Body of pancreas (tissue), 4 donors: ENCODE measurements at regions not wholly inside any gene's neighbourhood (a gene's known extent, or its start where the extent isn't known, plus 50 kb on each side); places are given as distances from the start of the nearest gene placed in this dataset.
A peak's percentile ranks its signal among the peaks of the same experiment; 100 is the strongest.

Source experiments
- ATAC-seq: fragments of 150-250 bp; one replicate; pipeline ENCODE4 v1.9.1; 2016
- DNase-seq, 4 donors: peaks; one replicate each; pipeline ENCODE4 v3.0.0-alpha.2; 2019
- H3K27ac ChIP-seq, 4 donors: fragments of 200-600 bp; sonication (generic); 1 replicate in 3 of 4; 2 replicates in 1 of 4; pipeline versions ENCODE4 v1.5.1 to v1.6.1; 2016 to 2019; ENCODE audit warnings: mild to moderate bottlenecking in 1 of 4, mixed read lengths in 1 of 4, moderate library complexity in 1 of 4
- H3K27me3 ChIP-seq, 2 donors: fragments of 200-600 bp; sonication (generic); one replicate each; pipeline ENCODE4 v1.6.0; 2016; ENCODE audit warnings: mild to moderate bottlenecking in 1 of 2
- H3K36me3 ChIP-seq, 2 donors: fragments of 200-600 bp; sonication (generic); replicated peaks in 1 of 2; 2 replicates each; pipeline ENCODE4 v1.5.1; 2016; ENCODE audit warnings: low read depth in 2 of 2; ENCODE audit not compliant: insufficient read depth in 1 of 2
- H3K4me1 ChIP-seq: fragments of 200-600 bp; sonication (generic); one replicate; pipeline ENCODE4 v1.6.0; 2016
- H3K4me3 ChIP-seq, 2 donors: fragments of 200-600 bp; sonication (generic); 1 replicate in 1 of 2; 2 replicates in 1 of 2; pipeline ENCODE4 v1.5.1; 2016 to 2019
- H3K9me3 ChIP-seq, 3 donors: fragments of 200-600 bp; sonication (generic); 1 replicate in 2 of 3; 2 replicates in 1 of 3; pipeline ENCODE4 v1.5.1; 2016
- POLR2A ChIP-seq, 3 donors: fragments of 450-650 bp; IDR thresholded peaks; one replicate each; pipeline ENCODE4 v1.6.1; 2016; ENCODE audit warnings: antibody characterized with exemption in 3 of 3, mild to moderate bottlenecking in 2 of 3
- WGBS, 2 donors: methylation state at CpG; one replicate each; pipeline ENCODE4 v1.1.5; 2017; 5-methylcytosine and 5-hydroxymethylcytosine counted together
- intact Hi-C: fragments of 100-400 bp; cut with DNase I; formaldehyde crosslinking; loops from one replicate; pipeline ENCODE4 v1.15.1; 2023
- TF ChIP-seq, protein P1 (sequence below), 7 experiments: fragments of 450-650 bp in 4 of 7; fragments of 200-600 bp in 3 of 7; sonication (generic) in 3 of 7; IDR thresholded peaks; one replicate each; pipeline ENCODE4 v1.5.1; 2016 to 2019; ENCODE audit warnings: antibody characterized with exemption in 7 of 7

- DNase-seq (peak in 2 of 4 donors; percentile 14 to 18), ATAC-seq (no peak)
- H3K9me3 ChIP-seq, result no peaks in the 10 kb centered on the region
- no peaks in the 10 kb centered on the region for H3K36me3 ChIP-seq
- no peak overlapping the region for H3K4me3 ChIP-seq
- H3K27ac ChIP-seq, result no peak overlapping the region
- WGBS, 2 donors, result 4 to 21% methylated on average over 1 of the region's 1 CpG
- intact Hi-C loops, result no loop called here
- TF ChIP-seq, protein P1, sequence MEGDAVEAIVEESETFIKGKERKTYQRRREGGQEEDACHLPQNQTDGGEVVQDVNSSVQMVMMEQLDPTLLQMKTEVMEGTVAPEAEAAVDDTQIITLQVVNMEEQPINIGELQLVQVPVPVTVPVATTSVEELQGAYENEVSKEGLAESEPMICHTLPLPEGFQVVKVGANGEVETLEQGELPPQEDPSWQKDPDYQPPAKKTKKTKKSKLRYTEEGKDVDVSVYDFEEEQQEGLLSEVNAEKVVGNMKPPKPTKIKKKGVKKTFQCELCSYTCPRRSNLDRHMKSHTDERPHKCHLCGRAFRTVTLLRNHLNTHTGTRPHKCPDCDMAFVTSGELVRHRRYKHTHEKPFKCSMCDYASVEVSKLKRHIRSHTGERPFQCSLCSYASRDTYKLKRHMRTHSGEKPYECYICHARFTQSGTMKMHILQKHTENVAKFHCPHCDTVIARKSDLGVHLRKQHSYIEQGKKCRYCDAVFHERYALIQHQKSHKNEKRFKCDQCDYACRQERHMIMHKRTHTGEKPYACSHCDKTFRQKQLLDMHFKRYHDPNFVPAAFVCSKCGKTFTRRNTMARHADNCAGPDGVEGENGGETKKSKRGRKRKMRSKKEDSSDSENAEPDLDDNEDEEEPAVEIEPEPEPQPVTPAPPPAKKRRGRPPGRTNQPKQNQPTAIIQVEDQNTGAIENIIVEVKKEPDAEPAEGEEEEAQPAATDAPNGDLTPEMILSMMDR (IDR thresholded peaks at IDR 0.05), result peak in 4 of 7 experiments; percentile 11 to 24 (median 13)
- TF ChIP-seq POLR2A (IDR thresholded peaks at IDR 0.05), result no peak
- no peaks in the 10 kb centered on the region for H3K4me1 ChIP-seq
- H3K27me3 ChIP-seq, result no peaks in the 10 kb centered on the region
These were observed 201.0 kb downstream of the PAPSS1 start for GRCh38 chr4:107519053-107519452.

GRCh38 chr4:107518076-107518475, 202.0 kb downstream of the PAPSS1 start:
- no peak for TF ChIP-seq POLR2A (IDR thresholded peaks at IDR 0.05)
- TF ChIP-seq, protein P1 (IDR thresholded peaks at IDR 0.05), result no peak
- H3K4me1 ChIP-seq, result no peaks in the 10 kb centered on the region

DNA sequence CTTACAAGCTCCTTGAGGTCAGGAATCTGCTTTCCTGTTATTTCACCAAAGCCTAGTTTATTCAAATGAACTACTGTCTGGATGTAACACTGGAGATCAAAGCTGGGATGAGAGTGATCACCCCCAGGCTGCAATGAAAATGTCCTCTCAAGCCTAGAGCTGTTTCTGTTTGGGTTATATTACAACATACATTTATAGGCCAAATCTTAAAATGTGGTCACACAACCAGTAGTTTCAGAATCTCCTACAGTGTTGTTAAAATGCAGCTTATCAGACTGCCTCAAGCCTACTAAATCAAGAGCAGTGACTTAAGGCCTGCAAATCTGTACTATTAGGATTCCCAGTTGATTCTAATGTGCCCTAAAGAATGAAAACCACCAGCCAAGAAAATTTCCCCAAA, 207.5 kb downstream of the PAPSS1 start:
- Histone ChIP-seq H3K4me3 (no peak overlapping the region), H3K9me3 (peaks cover 0 to 3% (median 0%) of the 10 kb centered on the region in 3 donors), H3K27me3 (no peaks in the 10 kb centered on the region), H3K27ac (no peak overlapping the region), H3K4me1 (no peaks in the 10 kb centered on the region), H3K36me3 (no peaks in the 10 kb centered on the region)
- no peak for DNase-seq
- intact Hi-C loops, result no loop called here
- ATAC-seq, result no peak
- no peak for TF ChIP-seq POLR2A (IDR thresholded peaks at IDR 0.05)
- TF ChIP-seq, protein P1 (IDR thresholded peaks at IDR 0.05), result no peak

More at GRCh38 chr4:107518076-107518475, 202.0 kb downstream of the PAPSS1 start:
- H3K9me3 ChIP-seq, result no peaks in the 10 kb centered on the region
- H3K36me3 ChIP-seq, result no peaks in the 10 kb centered on the region
- intact Hi-C loops, result no loop called here
- no peak overlapping the region for H3K27ac ChIP-seq
- DNase-seq (no peak), ATAC-seq (no peak)
- no peaks in the 10 kb centered on the region for H3K27me3 ChIP-seq
- WGBS, 2 donors, result 31 to 32% methylated on average over 1 of the region's 1 CpG
- H3K4me3 ChIP-seq, result no peak overlapping the region

DNA sequence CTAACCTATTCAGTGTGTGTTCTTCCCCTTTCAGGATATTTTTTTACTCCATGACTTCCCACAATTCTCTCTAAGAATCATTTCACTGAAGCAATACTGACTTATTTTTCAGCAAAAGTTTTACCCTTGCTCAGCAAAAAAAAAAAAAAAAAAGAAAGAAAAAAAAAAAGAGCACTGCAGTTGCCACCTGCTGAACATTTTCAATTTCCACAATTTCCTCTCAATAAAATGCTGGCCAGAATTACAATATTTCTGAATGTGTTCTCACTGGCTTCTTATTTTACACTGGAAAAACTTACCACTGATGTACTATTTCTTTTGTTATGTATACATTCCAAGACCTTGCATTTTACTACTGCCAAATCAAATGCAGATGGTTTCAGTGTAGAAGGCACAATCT, 210.4 kb downstream of the PAPSS1 start:
- no peak for DNase-seq

DNA sequence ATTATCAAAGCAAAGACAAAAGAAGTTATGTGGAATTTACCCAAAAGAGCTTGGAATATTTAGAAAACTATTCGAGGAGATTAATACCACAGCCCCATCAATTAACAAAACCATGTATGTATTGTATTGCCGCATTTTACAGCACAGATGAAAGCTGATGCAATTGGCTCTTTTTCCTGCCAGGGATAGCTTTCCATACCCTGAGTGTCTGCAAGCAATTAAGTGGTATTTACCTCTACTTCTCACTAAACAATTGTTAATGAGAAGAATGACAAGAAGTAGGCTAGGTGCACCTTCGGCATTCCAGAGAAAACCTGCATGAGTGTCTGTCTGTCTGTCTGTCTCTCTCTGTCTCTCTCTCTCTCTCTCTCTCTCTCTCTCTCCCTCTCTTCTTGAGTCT, 219.5 kb downstream of the PAPSS1 start:
- H3K4me3 ChIP-seq, result no peak overlapping the region
- no peaks in the 10 kb centered on the region for H3K36me3 ChIP-seq
- WGBS, 2 donors, result 78 to 81% methylated on average over 3 of the region's 3 CpGs
- TF ChIP-seq, protein P1 (IDR thresholded peaks at IDR 0.05), result no peak
- TF ChIP-seq POLR2A (IDR thresholded peaks at IDR 0.05), result no peak
- no peak overlapping the region for H3K27ac ChIP-seq
- H3K4me1 ChIP-seq, result no peaks in the 10 kb centered on the region
- no peaks in the 10 kb centered on the region for H3K9me3 ChIP-seq
- H3K27me3 ChIP-seq, result no peaks in the 10 kb centered on the region
- DNase-seq, result no peak
- intact Hi-C loops, result no loop called here
- ATAC-seq, result no peak

More for the DNA sequence above, 210.4 kb downstream of the PAPSS1 start:
- Histone ChIP-seq H3K4me1 (no peaks in the 10 kb centered on the region), H3K36me3 (no peaks in the 10 kb centered on the region), H3K4me3 (no peak overlapping the region), H3K27ac (no peak overlapping the region), H3K9me3 (peaks cover 0 to 3% (median 0%) of the 10 kb centered on the region in 3 donors), H3K27me3 (no peaks in the 10 kb centered on the region)
- ATAC-seq, result no peak
- intact Hi-C loops, result no loop called here
- TF ChIP-seq, protein P1 (IDR thresholded peaks at IDR 0.05), result no peak
- TF ChIP-seq POLR2A (IDR thresholded peaks at IDR 0.05), result no peak
